ENCODE measurements at regions not wholly inside any gene's neighbourhood (a gene's known extent, or its start where the extent isn't known, plus 50 kb on each side); places are given as distances from the start of the nearest gene placed in this dataset.
A peak's percentile ranks its signal among the peaks of the same experiment; 100 is the strongest.

DNA sequence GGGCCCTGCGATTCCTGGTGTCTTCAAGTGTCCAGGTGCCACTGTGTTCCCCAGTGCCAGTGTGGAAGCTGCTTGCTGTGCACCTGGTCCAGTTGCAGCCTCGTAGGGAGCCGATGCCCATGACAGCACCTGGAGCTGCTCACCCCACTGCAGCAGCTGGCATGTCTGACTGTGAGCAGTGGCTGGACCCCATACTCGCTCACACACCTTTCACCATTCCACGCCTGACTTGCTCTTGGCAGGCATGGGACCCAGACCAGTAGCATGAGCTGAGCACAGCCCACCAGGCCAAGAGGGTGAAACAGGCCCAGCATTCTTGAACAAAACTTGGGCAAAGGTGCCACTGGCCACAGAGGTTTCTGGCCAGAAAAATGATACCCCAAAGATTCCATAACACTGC, 124.5 kb upstream of the THY1 start:
- no peak for DNase-seq (ENCODE audit: low spot score)

DNA sequence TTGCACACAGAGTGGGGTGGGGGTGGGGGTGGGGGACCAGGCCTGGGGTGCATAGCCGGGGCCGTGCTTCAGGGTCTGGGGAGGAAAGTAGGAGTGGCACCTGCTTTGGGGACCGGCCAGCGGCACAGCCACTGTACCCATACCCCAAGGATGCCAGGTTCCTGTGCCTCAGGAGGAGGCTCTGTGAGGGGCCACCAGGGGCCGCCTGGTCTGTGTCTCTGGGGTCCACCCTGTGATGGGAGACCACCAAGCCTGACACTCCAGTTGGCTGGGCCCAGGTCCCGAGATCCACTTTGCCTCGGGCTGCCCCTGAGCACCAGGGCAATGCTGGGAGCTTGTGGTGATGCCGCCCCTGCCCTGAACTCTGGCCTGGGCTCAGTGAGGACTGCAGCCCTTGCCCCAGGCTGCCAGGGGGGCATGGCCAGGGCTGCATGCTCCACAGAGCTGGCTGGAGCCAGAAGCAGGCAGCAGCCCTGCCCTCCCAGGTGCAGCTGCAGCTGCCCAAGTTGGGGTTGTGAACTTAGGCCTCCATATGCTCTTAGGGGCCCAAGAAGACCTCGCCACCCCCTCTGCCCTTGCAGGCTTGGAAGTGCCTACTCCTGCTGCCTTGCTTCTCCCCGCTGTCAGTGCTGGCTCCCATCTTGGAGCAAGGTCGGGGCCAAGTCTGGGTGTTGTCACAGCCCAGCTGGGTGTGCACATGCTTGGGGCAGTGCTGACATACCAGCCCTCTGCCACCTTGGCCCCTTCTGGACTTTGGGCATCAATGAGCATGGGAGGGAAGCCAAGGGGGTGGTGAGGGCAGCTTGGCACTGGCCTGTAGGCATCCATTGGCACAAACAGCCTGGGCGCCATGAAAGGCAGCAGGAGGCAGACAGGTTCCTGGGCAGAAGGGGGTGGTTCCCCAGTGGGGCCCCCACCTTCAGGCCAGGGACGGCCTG, 123.3 kb upstream of the THY1 start:
- no peak for DNase-seq (ENCODE audit: low spot score)

DNA sequence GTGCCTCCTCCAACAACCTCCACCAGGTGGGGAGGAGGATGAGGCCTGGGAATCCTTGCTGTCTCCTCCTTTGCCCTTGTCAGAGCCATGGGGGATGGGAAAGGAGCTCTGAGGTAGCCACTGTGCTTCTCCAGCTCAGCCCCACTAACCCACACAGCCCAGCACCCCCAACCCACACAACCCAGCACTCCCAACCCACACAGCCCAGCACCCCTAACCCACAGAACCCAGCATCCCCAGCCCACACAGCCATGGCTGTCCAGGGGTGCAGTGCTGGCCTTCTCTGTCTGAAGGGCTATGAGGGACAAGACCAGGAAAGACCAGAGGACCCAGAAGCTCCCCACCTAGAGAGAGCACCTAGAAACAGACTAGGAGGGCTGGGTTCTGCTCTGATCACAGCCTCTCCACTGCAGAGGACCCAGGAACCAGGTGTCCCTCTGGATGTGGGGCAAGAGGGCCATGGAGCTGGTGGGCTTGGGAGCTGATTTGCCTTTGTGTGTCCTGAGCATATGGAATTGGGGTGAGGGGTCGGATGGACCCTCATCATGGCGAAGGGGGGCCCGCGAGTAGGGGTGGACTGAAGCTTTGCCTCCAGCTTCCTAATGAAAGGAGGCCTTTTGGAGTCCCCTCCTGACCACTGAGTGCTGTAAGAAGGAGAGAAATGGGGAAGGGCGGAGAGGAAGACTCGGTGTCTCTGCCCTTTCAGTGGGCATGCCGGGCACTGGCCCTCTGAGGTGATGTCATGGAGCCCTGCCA, 117.6 kb upstream of the THY1 start:
- DNase-seq (ENCODE audit: low spot score), result no peak

DNA sequence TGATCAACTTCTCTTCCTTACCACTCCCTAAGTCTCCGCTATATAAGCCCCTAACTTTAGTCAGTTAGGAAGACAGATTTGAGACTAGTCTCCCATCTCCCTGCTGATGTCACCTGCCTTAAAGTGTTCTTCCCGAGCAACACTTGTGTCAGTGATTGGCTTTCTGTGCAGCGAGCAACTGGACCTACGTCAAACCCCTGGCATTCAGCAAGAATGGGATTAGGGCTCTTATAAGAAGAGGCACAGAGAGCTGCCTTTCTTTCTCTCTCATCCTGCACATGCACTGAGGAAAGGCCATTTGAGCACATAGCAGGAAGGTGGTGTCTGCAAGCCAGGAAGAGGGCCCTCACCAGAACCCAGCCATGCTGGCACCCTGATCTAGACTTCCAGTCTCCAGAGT, 116.6 kb upstream of the THY1 start:
- DNase-seq (ENCODE audit: low spot score), result no peak

DNA sequence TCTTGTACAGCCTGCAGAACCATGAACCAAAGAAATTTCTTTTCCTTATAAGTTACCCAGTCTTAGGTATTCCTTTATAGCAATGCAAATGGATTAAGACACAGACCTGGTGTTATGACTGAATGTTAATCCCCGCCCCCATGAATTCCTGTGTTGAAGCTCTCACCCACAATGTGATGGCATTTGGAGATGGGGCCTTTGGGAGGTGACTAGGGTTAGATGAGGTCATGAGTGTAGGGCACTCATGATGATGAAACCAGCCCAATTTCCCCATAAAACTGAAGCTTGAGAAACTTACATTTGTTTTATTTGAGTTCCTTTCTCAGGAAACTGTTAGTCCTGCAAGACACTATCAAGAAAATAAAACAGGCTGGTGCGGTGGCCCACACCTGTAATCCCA, 115.8 kb upstream of the THY1 start:
- DNase-seq (ENCODE audit: low spot score), result no peak

DNA sequence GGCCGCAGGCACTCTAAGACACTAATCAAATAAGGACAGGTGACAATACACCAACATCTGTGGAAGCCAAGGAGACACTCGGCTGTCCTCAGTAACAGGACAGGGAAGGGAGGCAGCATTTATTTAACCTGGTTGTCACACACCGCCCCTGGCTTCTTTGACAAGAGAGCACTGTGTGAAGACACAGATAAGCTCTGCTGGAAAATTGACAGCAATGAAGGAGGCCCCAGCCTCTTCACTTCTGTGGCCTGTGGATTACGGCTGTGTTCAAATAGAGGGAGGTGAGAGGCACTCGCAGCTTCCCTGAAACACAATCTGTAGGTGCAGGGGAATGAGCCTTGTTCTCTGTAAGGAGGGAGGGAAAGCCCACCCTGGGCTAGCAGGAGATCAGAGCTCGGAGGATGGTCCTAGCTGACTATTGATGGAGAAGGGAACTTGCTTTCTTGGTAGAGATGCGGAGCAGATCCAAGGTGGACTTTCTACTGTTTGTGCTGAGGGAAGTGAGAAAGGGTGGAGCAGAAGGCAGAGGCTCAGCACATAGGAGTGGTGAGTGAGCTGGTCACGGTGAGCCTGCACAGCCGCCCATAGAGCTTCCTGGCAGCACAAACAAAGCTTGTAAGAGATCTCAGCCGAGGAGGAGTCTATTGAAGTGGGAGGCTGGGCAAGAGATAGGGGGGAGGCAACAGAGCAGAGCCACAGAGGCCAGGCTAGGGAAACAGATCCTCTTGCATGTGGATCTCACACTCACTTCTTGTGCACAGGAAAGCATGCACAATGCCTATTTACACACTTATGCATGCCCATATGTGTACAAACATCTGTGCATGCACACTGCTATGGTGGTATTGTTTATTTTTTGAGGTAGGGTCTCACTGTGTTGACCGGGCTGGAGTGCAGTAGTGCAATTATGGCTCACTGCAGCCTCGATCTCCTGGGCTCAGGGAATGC, 114.6 kb upstream of the THY1 start:
- DNase-seq (ENCODE audit: low spot score), result no peak

DNA sequence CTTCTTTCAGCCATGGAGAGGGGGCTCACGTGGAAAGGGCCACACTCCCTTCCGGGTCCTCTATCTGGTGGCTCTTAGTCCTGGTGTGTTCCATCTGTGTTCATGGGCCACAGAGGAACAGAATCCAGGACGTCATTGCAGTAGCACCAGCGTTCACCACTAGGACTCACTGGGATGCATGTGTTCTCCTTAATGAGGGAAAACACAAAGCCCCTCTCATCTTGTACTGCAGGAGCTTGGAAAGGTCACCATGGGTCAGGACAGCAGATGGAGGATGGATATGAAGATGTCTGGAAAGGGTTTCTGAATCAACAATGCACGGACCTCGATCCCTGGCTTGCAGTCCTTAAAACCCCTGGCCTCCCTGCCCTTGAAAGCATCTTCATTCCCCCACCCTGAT, 113.8 kb upstream of the THY1 start:
- no peak for DNase-seq (ENCODE audit: low spot score)

DNA sequence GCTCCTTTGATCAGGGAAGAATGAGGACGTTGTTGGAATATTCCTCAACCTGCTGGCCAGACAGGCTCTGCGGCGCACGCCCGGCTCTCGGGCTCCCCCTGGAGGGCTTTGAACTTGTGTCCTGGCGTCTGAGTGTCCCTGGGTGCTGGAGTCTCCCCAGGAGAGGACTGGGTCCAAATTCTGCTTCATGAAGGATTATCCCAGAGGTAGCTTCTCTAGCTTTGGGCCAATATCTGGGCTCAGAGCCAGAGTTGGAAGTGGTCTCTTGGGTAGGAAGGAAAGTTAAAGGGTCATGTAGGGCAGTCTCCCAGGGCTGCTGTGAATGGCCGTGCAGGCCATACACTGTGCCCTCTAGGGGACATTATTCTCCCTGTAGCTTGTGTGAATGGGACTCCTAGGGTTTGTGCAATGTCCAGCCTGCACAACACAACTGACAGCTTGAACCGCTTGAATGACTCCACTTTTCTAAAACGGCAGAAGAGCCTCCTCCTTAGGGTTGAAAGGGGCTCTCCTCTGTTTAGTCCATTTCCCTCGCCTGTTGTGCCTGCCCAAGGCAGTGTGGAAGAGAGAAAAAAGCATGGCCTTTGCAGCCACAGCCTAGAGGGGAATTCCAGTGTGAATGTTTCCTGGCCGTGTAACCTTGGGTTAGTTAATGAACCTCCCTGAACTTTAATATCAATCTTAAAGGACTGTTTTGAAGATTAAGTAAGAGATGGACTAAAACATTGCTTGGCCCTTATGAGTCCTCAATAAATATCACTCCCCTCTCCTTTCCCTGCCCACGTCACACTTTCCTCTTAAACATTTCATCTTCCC, 111.2 kb upstream of the THY1 start:
- peak; percentile 90 for DNase-seq (ENCODE audit: low spot score)

DNA sequence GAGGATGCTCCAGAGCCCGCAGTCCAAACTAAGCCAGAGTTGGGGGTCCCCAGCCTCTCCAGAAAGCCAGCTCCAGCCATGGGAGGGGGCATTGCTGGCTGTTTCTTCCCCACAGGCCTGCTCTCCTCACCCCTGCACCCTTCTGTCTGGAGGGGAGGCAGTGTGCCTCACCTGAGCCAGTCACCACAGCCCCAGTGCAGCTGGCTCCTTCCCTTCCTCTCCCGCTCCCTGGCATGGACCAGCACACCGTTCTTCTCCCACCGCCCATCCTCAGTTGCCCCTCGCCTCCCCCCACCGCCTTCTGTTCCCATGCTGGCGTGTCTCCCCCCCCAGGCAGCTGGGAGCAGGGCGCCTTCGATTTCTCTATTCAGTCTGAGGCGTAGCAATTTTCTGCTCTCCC, 110.5 kb upstream of the THY1 start:
- DNase-seq (ENCODE audit: low spot score), result no peak

DNA sequence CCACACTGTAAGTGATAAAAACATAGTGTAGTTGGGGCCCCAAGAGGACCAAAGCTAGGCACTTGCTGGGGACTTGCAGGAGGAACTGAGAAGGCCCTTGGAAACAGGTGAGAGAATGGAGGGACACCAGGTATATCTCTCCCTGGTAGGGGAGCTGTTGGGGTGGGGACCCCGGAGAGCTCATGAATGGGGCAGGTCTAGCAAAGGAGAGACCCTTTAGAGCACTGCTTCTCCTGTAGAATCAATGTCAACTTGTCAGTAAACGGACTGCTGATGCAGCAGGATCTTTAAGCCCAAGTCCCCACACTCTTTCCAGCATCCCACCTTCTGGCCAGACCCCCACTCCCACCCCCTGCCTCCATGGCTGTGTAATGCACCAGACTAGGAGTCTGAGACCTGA, 109.6 kb upstream of the THY1 start:
- DNase-seq (ENCODE audit: low spot score), result no peak

DNA sequence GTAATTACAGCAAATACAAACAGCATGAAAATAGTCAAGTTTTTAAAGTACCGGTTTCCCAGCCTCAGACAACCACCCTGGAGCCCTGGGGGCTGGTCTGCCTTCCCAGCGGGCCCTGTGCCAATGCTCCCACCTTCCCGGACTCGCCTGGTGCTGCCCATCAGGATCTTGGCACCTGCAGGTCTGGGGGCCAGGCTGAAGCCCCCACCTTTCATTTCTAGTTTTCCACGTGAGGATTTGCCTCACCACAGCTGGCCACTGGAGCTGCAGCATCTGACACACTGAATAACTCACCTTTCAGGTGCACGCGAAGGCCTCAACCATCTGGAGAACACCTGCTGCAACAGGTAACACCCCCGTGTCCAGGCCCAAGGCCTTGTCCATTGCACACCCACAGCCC, 108.7 kb upstream of the THY1 start:
- no peak for DNase-seq (ENCODE audit: low spot score)

DNA sequence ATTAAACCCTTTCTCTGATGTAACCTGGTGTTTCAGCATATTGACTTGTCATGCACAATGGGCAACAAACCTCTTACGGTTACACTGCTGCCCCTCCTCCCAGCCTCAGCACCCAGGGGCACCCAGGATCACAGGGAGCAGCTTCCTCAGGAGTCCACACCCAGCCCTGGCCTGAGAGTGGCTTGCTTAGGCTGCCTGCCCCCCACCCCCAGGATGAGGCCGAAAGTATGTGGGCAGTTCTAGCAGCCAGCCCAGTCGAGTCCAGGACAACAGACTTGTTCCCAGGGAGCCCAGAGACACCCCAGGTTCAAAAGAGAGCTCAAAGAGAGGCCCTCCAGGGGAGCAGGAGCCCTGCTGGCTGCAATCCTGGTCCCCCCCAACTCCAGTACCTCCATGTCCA, 108.1 kb upstream of the THY1 start:
- no peak for DNase-seq (ENCODE audit: low spot score)

DNA sequence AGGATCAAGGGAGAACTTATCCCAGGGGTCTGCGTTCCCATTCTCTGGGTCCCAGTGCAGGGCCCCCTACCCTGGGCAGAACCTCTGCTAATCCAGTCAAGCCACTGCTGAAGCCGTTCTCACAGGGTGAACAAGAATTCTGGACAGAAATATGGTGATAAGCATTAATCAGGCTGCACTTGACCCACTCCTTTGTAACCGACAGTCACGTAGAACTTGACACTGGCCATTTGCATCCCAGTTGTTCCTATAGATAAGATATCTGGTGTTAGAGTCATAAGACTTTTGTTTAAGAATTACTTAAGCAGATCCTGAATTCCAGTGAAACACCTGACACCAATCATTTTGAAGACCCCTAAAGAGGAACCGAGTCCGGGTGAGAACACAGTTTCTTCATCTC, 107.5 kb upstream of the THY1 start:
- DNase-seq (ENCODE audit: low spot score), result no peak

DNA sequence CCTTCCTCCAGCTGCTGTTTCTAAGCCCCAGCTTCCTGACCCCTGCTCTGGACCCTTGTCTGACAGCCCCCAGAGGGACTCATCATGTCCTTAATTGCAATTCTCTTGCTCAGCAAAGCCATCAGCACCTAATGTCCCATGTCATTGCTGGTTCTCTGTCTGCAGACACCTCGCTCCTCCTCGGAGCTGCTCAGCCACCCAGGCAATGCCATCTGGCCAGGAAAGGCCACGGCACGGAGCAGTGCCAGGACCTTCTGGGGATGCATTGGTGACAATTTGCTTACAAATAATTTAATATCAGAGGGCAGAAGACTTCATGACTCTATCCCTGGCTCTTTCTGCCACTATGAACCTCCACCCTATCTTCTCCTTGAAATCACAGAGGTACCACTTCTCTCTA, 107.0 kb upstream of the THY1 start:
- DNase-seq (ENCODE audit: low spot score), result no peak

DNA sequence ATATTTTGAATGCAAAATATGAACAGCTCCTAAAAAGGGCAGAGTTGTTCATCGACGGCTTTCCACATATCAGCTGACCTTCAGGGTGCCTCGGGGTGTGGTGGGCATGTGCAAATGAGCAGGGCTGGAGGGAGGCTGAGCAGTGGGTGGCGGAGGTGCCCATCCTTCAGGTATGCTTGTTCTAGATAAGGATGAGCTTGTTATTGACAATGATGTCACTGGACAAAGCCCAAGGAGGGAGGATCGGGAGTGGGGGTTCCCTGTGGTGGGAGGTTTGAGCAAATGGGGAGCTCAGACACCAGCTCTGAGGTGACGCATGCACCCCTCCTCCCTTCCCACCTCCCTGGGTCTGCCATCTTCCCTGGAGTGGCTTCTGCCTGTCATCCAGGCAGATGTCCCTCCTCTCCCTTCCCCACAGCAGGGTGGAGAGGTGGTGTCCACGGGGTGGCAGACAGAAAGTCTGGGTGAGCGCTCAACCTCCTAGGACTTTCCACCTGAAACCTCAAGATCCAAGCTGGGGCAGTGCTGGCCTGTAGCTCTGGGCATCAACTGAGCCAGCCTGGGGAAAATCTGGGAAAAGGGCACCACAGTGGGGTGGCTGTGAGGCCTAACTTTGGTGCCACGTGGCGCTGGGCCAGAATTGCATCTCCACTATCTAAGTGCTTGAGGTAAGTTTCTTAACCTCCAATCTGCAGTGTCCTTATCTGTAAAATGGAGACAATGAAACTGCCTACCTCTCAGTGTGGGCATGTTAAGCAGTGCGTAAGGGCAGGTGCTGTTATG, 106.3 kb upstream of the THY1 start:
- DNase-seq (ENCODE audit: low spot score), result no peak

DNA sequence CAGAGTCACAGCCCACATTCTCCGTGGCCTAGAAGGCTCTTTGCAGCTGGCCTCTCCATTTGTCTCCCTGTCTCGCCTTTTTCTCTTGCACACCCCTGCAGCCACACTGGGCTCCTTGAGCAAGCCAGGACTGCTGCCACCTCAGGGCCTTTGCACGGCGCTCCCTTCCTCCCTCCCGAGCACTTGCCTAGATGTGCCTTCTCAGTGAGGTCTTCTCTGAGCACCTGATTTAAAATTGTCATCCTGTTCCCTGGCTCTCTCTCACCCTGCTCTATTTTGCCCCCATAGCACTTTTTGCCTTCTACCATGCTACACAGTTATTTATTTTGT, 102.9 kb upstream of the THY1 start:
- DNase-seq (ENCODE audit: low spot score), result no peak

DNA sequence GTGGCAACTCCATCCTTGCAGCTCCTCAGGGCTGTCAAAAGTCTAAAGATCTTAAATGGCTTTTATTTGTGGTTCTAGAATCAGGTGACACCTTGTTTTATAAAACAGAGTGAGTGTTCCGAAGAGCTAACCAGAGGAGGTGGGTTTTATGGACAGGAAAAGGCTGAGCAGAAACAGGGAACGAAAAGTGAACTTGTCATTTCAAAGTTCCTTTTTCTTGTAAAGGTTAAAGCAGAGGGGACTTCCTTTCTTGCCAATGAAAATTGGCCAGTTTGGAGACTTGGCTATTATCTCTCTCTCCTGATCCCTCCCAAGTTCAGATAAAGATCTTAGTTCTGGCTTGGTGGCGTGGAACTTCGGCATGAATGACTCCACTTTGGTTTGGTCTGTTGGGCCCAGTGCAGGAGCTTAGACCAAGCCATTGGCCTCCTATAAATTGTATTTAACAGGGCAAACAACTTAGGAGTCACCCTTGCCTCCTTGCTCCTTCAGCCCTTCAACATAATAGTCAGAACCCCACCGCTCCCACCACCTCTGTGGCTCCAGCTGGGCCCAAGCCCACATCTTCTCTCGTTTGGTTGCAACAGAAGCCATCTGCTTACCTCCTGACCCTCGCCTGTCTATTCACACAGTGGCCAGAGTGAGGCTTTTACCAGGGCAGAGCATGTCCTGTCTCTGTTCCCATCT, 102.4 kb upstream of the THY1 start:
- no peak for DNase-seq (ENCODE audit: low spot score)

DNA sequence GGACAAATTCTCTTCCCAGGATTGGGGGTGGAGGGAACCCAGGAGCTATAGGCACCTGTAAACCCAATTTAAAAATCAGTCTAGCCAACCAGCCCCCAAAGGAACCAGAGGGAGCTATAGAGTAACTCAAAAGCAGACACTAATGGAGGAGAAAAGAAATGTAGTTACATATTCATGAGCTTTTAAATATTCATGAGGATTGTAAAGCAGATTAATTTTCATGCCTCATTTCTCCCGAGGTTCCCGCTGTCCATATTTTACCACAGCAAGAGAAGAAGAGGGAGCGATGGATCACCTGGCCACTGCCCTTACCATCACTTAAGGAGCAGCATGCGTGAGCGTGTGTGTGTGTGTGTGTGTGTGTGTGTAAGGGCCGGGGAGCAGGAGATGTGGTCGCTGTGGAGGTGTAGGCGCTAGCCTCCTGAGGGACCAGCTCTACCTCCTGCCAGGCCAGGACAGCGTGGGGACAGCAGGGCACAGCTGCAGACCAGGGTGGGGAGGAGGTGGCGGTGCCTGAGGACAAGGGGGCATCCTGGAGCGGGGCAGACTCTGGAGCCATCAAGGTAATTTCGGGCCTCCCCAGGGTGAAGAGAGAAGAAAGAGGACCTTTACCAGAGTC, 100.7 kb upstream of the THY1 start:
- no peak for DNase-seq (ENCODE audit: low spot score)

DNA sequence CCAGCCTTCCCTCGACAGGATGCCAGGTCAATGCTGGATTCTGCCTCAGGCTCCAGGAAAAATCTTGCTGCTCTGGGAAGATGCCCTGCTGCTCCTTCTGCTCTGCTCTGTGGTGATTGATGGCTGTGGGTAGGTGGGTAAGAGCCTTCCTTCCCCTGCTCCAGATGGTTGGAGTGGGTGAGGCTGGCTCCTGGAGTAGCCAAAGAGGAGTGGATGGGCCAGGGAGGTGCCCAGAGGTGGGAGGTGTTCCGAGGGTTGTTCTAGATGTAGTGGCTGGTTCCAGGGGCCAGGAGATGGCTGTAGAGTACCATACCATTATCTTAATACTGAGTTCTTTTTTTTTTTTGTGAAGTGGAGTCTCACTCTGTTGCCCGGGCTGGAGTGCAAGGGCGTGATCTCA, 99.6 kb upstream of the THY1 start:
- no peak for DNase-seq (ENCODE audit: low spot score)

DNA sequence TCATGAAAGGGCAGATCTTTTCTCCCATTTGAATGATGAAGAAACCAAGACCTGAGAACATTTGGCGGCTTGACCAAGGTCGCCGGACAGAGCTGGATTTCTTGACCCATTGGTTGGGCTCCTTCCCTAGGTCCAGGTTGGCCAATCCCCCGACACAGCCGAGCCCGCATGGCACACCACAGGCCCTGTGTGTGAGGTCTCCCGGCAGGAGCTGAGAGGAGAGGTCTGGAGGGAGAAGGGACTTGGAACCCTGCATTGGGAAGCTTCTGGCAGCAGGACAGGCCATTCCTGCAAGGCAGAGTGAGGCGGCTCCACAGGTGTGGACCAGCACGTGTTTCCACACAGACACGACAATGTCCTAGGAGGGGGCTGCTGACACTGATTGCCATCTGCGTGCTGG, 98.6 kb upstream of the THY1 start:
- no peak for DNase-seq (ENCODE audit: low spot score)

All from AG20443 (cell line).